Keratinocyte (primary cell): ENCODE measurements at regions not wholly inside any gene's neighbourhood (a gene's known extent, or its start where the extent isn't known, plus 50 kb on each side); places are given as distances from the start of the nearest gene placed in this dataset.

Source experiments
- EZH2 ChIP-seq: IDR thresholded peaks from one replicate; pipeline ENCODE4 v1.6.1; 2012; ENCODE audit warnings: inconsistent platforms, mild to moderate bottlenecking, low read length, moderate library complexity
- TF ChIP-seq, protein P1 (sequence below), 3 experiments: IDR thresholded peaks in 1 of 3; conservative IDR thresholded peaks in 1 of 3; optimal IDR thresholded peaks in 1 of 3; 2 replicates in 2 of 3; 3 replicates in 1 of 3; pipeline versions ENCODE3 to v1.5.1; 2011; ENCODE audit warnings: low read length in 3 of 3, mild to moderate bottlenecking in 3 of 3, moderate library complexity in 2 of 3, control low read depth in 1 of 3, inconsistent platforms in 1 of 3; ENCODE audit not compliant: insufficient read depth in 2 of 3; ENCODE audit errors: extremely low read depth in 1 of 3

DNA sequence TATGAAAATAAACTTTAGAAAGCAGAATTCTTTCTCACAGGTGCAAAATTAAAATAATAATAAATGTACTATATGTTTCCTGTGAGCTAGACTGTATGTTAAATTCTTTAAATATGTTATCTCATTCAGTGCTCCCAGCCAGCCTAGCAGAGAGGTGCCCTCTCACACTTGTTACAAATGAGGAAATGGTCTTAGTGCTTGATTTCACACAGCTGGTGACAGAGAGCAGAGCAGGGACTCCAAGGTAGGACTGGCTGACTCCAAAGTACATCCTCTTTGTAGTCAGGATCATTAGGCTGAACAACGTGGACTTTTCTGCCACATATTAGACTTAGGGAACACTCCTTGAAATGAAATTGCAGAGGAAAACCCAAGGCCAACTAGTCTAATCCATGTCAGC, 72.0 kb upstream of the HHIP start:
- TF ChIP-seq, protein P1, sequence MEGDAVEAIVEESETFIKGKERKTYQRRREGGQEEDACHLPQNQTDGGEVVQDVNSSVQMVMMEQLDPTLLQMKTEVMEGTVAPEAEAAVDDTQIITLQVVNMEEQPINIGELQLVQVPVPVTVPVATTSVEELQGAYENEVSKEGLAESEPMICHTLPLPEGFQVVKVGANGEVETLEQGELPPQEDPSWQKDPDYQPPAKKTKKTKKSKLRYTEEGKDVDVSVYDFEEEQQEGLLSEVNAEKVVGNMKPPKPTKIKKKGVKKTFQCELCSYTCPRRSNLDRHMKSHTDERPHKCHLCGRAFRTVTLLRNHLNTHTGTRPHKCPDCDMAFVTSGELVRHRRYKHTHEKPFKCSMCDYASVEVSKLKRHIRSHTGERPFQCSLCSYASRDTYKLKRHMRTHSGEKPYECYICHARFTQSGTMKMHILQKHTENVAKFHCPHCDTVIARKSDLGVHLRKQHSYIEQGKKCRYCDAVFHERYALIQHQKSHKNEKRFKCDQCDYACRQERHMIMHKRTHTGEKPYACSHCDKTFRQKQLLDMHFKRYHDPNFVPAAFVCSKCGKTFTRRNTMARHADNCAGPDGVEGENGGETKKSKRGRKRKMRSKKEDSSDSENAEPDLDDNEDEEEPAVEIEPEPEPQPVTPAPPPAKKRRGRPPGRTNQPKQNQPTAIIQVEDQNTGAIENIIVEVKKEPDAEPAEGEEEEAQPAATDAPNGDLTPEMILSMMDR (optimal IDR thresholded peaks at IDR 0.05 in 1 of 3, IDR thresholded peaks at IDR 0.05 in 1 of 3, conservative IDR thresholded peaks at IDR 0.05 in 1 of 3; ENCODE audit: extremely low read depth in 1 of 3, insufficient read depth in 2 of 3, low read length in 3 of 3), result no peak
- TF ChIP-seq EZH2, result no peak
